PFSK-1 (cell line): ENCODE measurements at regions not wholly inside any gene's neighbourhood (a gene's known extent, or its start where the extent isn't known, plus 50 kb on each side); places are given as distances from the start of the nearest gene placed in this dataset.

Experiments used
- FOXP2 ChIP-seq: optimal IDR thresholded peaks from 2 replicates; pipeline ENCODE3; 2011; ENCODE audit warnings: borderline replicate concordance, control low read depth, inconsistent platforms; ENCODE audit not compliant: insufficient read depth; ENCODE audit errors: extremely low read length, extremely low read depth
- POLR2AphosphoS5 ChIP-seq: IDR thresholded peaks from 2 replicates; pipeline ENCODE4 v1.6.1; 2012; ENCODE audit warnings: low read depth, mild to moderate bottlenecking, control low read depth, low read length, moderate library complexity
- SIN3A ChIP-seq: IDR thresholded peaks from 2 replicates; pipeline ENCODE4 v1.6.1; 2012; ENCODE audit warnings: mild to moderate bottlenecking, low read length, moderate library complexity, borderline replicate concordance; ENCODE audit not compliant: insufficient read depth
- TAF1 ChIP-seq: IDR thresholded peaks from 2 replicates; pipeline ENCODE4 v1.6.1; 2012; ENCODE audit warnings: low read length, control low read depth, borderline replicate concordance; ENCODE audit not compliant: insufficient read depth
- TF ChIP-seq, protein P1 (sequence below), 2 experiments: IDR thresholded peaks; 2 replicates each; pipeline versions ENCODE4 v1.6.1 to v1.8.0; 2011 to 2012; ENCODE audit warnings: low read depth in 2 of 2, low read length in 2 of 2, control low read depth in 1 of 2, inconsistent platforms in 1 of 2, mild to moderate bottlenecking in 1 of 2, moderate library complexity in 1 of 2; ENCODE audit not compliant: insufficient read depth in 1 of 2

DNA sequence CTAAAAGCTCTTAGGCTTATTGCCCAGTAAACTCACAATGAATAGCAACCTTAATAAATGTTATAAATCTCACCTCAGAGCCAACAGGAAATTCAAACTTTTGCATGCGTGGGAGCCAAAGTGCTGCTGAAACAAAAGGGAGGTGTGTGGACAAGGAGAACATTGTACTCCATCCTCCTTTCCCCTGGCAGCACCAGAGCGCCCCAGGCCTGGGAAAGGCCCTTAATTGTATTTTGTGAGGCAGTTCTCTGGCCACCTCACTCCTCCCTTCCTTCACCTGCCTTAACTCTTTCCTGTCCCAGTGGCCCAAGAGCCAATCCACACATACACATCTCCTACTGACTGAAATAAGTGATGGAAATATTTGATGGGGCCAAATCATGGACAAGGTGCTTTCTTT lies 648.5 kb downstream of the LMO4 start:
- TF ChIP-seq POLR2AphosphoS5 (no peak), FOXP2 (no peak), TAF1 (no peak)

DNA sequence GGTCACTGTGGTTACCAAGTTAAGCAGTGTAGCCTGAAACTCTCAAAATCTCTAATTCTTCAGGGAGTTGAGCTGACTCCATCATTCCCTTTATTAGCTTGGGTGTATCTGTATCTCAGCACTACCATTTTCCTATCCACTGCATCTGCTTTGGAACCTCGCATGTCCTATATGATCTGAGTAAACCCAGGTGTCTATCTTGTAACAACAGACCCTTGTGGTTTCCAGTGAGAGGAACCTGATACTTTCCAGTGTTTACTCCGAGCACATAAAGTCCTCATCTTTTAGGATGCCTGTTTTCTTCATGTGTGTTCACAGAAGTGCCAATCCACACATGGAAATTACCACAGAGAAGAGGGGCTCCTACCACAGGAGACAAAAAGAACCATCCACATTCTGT lies 650.4 kb downstream of the LMO4 start:
- TF ChIP-seq TAF1 (no peak), POLR2AphosphoS5 (no peak), SIN3A (no peak), FOXP2 (no peak)
- TF ChIP-seq, protein P1, sequence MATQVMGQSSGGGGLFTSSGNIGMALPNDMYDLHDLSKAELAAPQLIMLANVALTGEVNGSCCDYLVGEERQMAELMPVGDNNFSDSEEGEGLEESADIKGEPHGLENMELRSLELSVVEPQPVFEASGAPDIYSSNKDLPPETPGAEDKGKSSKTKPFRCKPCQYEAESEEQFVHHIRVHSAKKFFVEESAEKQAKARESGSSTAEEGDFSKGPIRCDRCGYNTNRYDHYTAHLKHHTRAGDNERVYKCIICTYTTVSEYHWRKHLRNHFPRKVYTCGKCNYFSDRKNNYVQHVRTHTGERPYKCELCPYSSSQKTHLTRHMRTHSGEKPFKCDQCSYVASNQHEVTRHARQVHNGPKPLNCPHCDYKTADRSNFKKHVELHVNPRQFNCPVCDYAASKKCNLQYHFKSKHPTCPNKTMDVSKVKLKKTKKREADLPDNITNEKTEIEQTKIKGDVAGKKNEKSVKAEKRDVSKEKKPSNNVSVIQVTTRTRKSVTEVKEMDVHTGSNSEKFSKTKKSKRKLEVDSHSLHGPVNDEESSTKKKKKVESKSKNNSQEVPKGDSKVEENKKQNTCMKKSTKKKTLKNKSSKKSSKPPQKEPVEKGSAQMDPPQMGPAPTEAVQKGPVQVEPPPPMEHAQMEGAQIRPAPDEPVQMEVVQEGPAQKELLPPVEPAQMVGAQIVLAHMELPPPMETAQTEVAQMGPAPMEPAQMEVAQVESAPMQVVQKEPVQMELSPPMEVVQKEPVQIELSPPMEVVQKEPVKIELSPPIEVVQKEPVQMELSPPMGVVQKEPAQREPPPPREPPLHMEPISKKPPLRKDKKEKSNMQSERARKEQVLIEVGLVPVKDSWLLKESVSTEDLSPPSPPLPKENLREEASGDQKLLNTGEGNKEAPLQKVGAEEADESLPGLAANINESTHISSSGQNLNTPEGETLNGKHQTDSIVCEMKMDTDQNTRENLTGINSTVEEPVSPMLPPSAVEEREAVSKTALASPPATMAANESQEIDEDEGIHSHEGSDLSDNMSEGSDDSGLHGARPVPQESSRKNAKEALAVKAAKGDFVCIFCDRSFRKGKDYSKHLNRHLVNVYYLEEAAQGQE (IDR thresholded peaks at IDR 0.05; ENCODE audit: insufficient read depth in 1 of 2, low read depth in 2 of 2, low read length in 2 of 2), result no peak

GRCh38 chr1:87980494-87980893 lies 651.8 kb downstream of the LMO4 start:
- TF ChIP-seq FOXP2 (no peak), SIN3A (no peak), POLR2AphosphoS5 (no peak), TAF1 (no peak)
- TF ChIP-seq, protein P1 (IDR thresholded peaks at IDR 0.05; ENCODE audit: insufficient read depth in 1 of 2, low read depth in 2 of 2, low read length in 2 of 2), result no peak

DNA sequence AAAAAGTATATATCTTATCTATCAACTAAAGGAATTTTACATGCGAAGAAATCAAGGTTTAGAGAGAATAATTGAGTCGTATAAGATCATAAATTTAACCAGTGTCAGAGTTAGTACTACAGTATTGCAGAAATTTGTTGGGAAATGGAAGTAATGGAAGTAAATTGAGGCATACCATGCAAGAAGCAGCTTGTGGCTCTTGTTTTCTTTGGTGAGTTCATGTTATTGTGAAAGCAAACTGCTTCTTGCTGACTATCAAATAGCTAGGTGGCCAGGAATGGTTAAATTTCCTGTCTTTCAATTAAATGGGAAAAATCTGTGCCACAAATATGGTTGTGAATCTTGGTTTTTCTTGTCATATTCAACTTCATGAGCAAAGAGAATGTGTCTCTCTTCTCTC lies 652.7 kb downstream of the LMO4 start:
- TF ChIP-seq, protein P1 (IDR thresholded peaks at IDR 0.05; ENCODE audit: insufficient read depth in 1 of 2, low read depth in 2 of 2, low read length in 2 of 2), result no peak
- no peak for TF ChIP-seq SIN3A
- TF ChIP-seq TAF1, result no peak
- TF ChIP-seq FOXP2, result no peak

GRCh38 chr1:87981810-87982209 lies 653.1 kb downstream of the LMO4 start:
- TF ChIP-seq FOXP2 (no peak), POLR2AphosphoS5 (no peak), TAF1 (no peak), SIN3A (no peak)
- TF ChIP-seq, protein P1 (IDR thresholded peaks at IDR 0.05; ENCODE audit: insufficient read depth in 1 of 2, low read depth in 2 of 2, low read length in 2 of 2), result no peak
